ENCODE measurements at regions not wholly inside any gene's neighbourhood (a gene's known extent, or its start where the extent isn't known, plus 50 kb on each side); places are given as distances from the start of the nearest gene placed in this dataset.
"Not testable (repeated sequence)": the region's sequence is repeated elsewhere in the genome, so short reads cannot be mapped to it uniquely, and the experiment has no call there.

DNA sequence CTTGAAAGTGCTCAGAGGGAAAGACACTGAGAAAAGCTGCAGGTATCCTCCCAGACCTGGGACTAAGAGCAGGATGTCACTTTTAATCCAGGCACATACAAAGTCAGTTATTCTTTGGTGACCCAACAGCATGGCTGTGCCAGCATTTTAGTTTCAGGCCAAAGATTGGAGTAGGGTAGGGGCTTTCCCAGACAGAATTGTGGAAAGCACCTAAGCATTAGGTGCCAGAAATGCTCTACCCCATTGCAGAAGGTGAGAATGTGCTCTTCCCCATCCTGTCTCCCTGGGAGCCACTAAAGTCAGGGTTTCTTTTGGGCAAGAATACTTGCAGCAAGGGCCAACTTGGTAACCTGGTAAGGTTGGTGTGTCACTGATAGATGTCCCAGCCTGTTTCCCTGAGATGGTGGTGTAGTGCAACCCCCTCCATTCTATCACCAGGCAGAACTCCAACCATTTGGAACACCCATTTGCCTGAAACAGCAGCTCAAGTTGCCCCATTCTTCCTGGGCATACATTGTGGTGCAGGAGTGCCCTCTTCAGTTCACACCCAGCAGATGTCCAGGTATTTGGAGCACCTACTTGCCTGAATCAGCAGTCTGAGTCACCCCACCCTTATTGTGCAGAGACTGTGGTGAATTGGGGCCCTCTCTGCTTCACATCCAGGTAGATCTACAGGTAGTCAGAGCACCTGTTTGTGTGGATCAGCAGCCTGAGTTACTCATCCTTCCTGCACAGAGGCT, 183.5 kb downstream of the ZC4H2 start:
- CTCF ChIA-PET = no interaction called here
- no peaks in the 10 kb centered on the region for H3K27me3 ChIP-seq (ENCODE audit: control insufficient read depth, insufficient read depth, low read length)
- no peak for DNase-seq (ENCODE audit: low read depth)
- no peaks in the 10 kb centered on the region for H3K36me3 ChIP-seq (ENCODE audit: control insufficient read depth, insufficient read depth, low read length)
- no peak overlapping the region for H3K4me3 ChIP-seq (ENCODE audit: low read depth, low read length)
- POLR2A ChIA-PET = no interaction called here
- TF ChIP-seq, protein P1, sequence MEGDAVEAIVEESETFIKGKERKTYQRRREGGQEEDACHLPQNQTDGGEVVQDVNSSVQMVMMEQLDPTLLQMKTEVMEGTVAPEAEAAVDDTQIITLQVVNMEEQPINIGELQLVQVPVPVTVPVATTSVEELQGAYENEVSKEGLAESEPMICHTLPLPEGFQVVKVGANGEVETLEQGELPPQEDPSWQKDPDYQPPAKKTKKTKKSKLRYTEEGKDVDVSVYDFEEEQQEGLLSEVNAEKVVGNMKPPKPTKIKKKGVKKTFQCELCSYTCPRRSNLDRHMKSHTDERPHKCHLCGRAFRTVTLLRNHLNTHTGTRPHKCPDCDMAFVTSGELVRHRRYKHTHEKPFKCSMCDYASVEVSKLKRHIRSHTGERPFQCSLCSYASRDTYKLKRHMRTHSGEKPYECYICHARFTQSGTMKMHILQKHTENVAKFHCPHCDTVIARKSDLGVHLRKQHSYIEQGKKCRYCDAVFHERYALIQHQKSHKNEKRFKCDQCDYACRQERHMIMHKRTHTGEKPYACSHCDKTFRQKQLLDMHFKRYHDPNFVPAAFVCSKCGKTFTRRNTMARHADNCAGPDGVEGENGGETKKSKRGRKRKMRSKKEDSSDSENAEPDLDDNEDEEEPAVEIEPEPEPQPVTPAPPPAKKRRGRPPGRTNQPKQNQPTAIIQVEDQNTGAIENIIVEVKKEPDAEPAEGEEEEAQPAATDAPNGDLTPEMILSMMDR (IDR thresholded peaks at IDR 0.05; ENCODE audit: insufficient read depth, low read depth, low read length) = no peak

DNA sequence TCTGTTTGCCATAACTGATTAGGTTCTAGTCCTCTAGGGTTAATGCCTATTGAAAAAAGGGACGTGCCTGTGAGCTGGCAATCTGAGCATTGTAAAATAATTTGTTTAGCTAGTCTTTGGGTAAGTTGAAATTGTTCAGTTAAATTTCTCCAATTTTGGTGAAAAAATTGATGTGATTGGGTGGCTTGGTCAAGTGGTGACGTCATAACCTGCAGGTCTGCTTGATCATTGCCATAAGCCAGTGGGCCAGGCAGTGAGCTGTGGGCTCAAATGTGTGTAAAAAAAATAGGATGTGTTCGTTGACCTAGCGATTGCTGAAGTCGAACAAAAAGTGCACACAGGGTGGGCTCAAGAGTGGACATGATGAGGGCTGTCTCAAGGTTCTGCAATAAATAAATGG, 193.3 kb downstream of the ZC4H2 start:
- Histone ChIP-seq H3K4me3 (ENCODE audit: low read depth, low read length) (no peak overlapping the region), H3K27me3 (ENCODE audit: control insufficient read depth, insufficient read depth, low read length) (no peaks in the 10 kb centered on the region), H3K36me3 (ENCODE audit: control insufficient read depth, insufficient read depth, low read length) (no peaks in the 10 kb centered on the region)
- TF ChIP-seq, protein P1 (IDR thresholded peaks at IDR 0.05; ENCODE audit: insufficient read depth, low read depth, low read length) = no peak
- ChIA-PET POLR2A (no interaction called here), CTCF (no interaction called here)
- no peak for DNase-seq (ENCODE audit: low read depth)

DNA sequence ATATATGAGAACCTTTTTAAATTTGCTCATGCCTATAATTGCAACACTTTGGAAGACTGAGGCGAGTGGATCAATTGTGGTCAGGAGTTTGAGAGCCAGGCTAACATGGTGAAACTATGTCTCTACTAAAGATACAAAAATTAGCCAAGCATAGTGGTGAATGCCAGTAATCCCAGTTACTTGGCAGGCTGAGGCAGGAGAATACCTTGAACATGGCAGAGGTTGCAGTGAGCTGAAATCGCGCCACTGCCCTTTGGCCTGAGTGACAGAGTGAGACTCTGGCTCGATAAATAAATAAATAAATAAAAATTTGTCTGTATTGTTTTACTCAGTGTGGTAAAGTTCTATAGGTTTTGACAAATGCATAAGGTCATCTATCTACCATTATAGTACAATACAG, 218.2 kb downstream of the ZC4H2 start:
- ChIA-PET POLR2A (no interaction called here), CTCF (no interaction called here)
- TF ChIP-seq, protein P1 (IDR thresholded peaks at IDR 0.05; ENCODE audit: insufficient read depth, low read depth, low read length) = no peak
- no peak for DNase-seq (ENCODE audit: low read depth)
- Histone ChIP-seq H3K36me3 (ENCODE audit: control insufficient read depth, insufficient read depth, low read length) (no peaks in the 10 kb centered on the region), H3K27me3 (ENCODE audit: control insufficient read depth, insufficient read depth, low read length) (no peaks in the 10 kb centered on the region), H3K4me3 (ENCODE audit: low read depth, low read length) (no peak overlapping the region)

- no peaks in the 10 kb centered on the region for H3K27me3 ChIP-seq (ENCODE audit: control insufficient read depth, insufficient read depth, low read length)
- no peak overlapping the region for H3K4me3 ChIP-seq (ENCODE audit: low read depth, low read length)
- ChIA-PET CTCF (no interaction called here), POLR2A (no interaction called here)
- no peaks in the 10 kb centered on the region for H3K36me3 ChIP-seq (ENCODE audit: control insufficient read depth, insufficient read depth, low read length)
- no peak for DNase-seq (ENCODE audit: low read depth)
- TF ChIP-seq, protein P1 (IDR thresholded peaks at IDR 0.05; ENCODE audit: insufficient read depth, low read depth, low read length) = no peak
These were observed 236.4 kb downstream of the ZC4H2 start for GRCh38 chrX:64739792-64740378.

DNA sequence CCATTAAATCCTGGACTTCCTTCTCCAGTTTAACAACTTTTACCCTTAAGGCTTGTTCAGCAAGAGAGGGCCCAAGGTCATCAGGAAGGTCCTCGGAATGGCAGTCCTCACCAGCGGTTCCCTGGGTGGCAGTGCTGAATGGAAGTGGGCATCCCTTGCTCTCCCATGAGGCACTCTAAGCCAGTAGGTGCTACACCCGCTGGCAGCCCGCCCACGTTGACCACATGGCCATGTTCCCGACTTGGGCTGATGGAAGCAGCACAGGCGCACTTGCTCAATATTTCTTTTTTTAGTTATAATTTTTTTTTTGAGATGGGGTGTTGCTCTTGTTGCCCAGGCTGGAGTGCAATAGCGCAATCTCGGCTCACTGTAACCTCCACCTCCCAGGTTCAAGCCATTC, 277.9 kb downstream of the ZC4H2 start:
- Histone ChIP-seq H3K27me3 (ENCODE audit: control insufficient read depth, insufficient read depth, low read length) (no peaks in the 10 kb centered on the region), H3K4me3 (ENCODE audit: low read depth, low read length) (no peak overlapping the region), H3K36me3 (ENCODE audit: control insufficient read depth, insufficient read depth, low read length) (no peaks in the 10 kb centered on the region)
- POLR2A ChIA-PET = no interaction called here
- DNase-seq (ENCODE audit: low read depth) = no peak
- TF ChIP-seq, protein P1 (IDR thresholded peaks at IDR 0.05; ENCODE audit: insufficient read depth, low read depth, low read length) = no peak
- CTCF ChIA-PET = no interaction called here

DNA sequence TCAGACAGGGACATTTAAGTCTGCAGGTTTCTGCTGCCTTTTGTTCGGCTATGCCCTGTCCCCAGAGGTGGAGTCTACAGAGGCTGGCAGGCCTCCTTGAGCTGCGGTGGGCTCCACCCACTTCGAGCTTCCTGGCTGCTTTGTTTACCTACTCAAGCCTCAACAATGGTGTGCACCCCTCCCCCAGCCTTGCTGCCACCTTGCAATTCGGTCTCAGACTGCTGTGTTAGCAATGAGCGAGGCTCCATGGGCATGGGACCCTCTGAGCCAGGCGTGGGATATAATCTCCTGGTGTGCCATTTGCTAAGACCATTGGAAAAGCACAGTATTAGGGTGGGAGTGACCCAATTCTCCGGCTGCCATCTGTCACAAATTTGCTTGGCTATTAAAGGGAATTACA, 280.9 kb downstream of the ZC4H2 start:
- POLR2A ChIA-PET; H3K36me3 ChIP-seq (ENCODE audit: control insufficient read depth, insufficient read depth, low read length); DNase-seq (ENCODE audit: low read depth); H3K4me3 ChIP-seq (ENCODE audit: low read depth, low read length); H3K27me3 ChIP-seq (ENCODE audit: control insufficient read depth, insufficient read depth, low read length); CTCF ChIA-PET: not testable (repeated sequence)
